ENCODE measurements at regions not wholly inside any gene's neighbourhood (a gene's known extent, or its start where the extent isn't known, plus 50 kb on each side); places are given as distances from the start of the nearest gene placed in this dataset.

- H3K4me3 ChIP-seq (ENCODE audit: low read depth, low read length) = no peak overlapping the region
- TF ChIP-seq CTCF (IDR thresholded peaks at IDR 0.05; ENCODE audit: low read depth, low read length, missing control alignments) = no peak
- DNase-seq = no peak
- no peaks in the 10 kb centered on the region for H3K27me3 ChIP-seq (replicated peaks)
- no peaks in the 10 kb centered on the region for H3K36me3 ChIP-seq (replicated peaks)
- in situ Hi-C loops (cut with HindIII; ENCODE audit: low pct_ligation_motif_present, low sequenced_read_pairs) = no loop called here
- H3K27ac ChIP-seq = no peak overlapping the region
Measured at GRCh38 chr6:22381845-22382544, 85.2 kb upstream of the PRL start.

GRCh38 chr6:22383016-22383415 is 86.2 kb upstream of the PRL start:
- in situ Hi-C loops (cut with HindIII; ENCODE audit: low pct_ligation_motif_present, low sequenced_read_pairs) = no loop called here
- Histone ChIP-seq H3K27me3 (replicated peaks) (no peaks in the 10 kb centered on the region), H3K27ac (no peak overlapping the region), H3K4me3 (ENCODE audit: low read depth, low read length) (no peak overlapping the region), H3K36me3 (replicated peaks) (no peaks in the 10 kb centered on the region)
- DNase-seq = no peak
- TF ChIP-seq CTCF (IDR thresholded peaks at IDR 0.05; ENCODE audit: low read depth, low read length, missing control alignments) = no peak

GRCh38 chr6:22392711-22393110 is 95.9 kb upstream of the PRL start:
- no peak overlapping the region for H3K27ac ChIP-seq
- no peaks in the 10 kb centered on the region for H3K27me3 ChIP-seq (replicated peaks)
- H3K4me3 ChIP-seq (ENCODE audit: low read depth, low read length) = no peak overlapping the region
- DNase-seq = peak; percentile 21
- TF ChIP-seq CTCF (IDR thresholded peaks at IDR 0.05; ENCODE audit: low read depth, low read length, missing control alignments) = no peak
- in situ Hi-C loops (cut with HindIII; ENCODE audit: low pct_ligation_motif_present, low sequenced_read_pairs) = no loop called here
- no peaks in the 10 kb centered on the region for H3K36me3 ChIP-seq (replicated peaks)

GRCh38 chr6:22394691-22395090 is 97.9 kb upstream of the PRL start:
- Histone ChIP-seq H3K36me3 (replicated peaks) (no peaks in the 10 kb centered on the region), H3K4me3 (ENCODE audit: low read depth, low read length) (no peak overlapping the region), H3K27me3 (replicated peaks) (no peaks in the 10 kb centered on the region), H3K27ac (no peak overlapping the region)
- TF ChIP-seq CTCF (IDR thresholded peaks at IDR 0.05; ENCODE audit: low read depth, low read length, missing control alignments) = no peak
- in situ Hi-C loops (cut with HindIII; ENCODE audit: low pct_ligation_motif_present, low sequenced_read_pairs) = no loop called here
- no peak for DNase-seq

- no peak overlapping the region for H3K4me3 ChIP-seq (ENCODE audit: low read depth, low read length)
- H3K27ac ChIP-seq = no peak overlapping the region
- in situ Hi-C loops (cut with HindIII; ENCODE audit: low pct_ligation_motif_present, low sequenced_read_pairs) = no loop called here
- H3K27me3 ChIP-seq (replicated peaks) = no peaks in the 10 kb centered on the region
- H3K36me3 ChIP-seq (replicated peaks) = no peaks in the 10 kb centered on the region
- TF ChIP-seq CTCF (IDR thresholded peaks at IDR 0.05; ENCODE audit: low read depth, low read length, missing control alignments) = no peak
- peak; percentile 16 for DNase-seq
Measured at GRCh38 chr6:22399693-22400092, 102.9 kb upstream of the PRL start.

- H3K27ac ChIP-seq = no peak overlapping the region
- no peaks in the 10 kb centered on the region for H3K27me3 ChIP-seq (replicated peaks)
- in situ Hi-C loops (cut with HindIII; ENCODE audit: low pct_ligation_motif_present, low sequenced_read_pairs) = no loop called here
- H3K4me3 ChIP-seq (ENCODE audit: low read depth, low read length) = no peak overlapping the region
- H3K36me3 ChIP-seq (replicated peaks) = no peaks in the 10 kb centered on the region
- no peak for DNase-seq
- no peak for TF ChIP-seq CTCF (IDR thresholded peaks at IDR 0.05; ENCODE audit: low read depth, low read length, missing control alignments)
Measured at GRCh38 chr6:22401206-22401605, 104.4 kb upstream of the PRL start.

Measured in brain microvascular endothelial cell (primary cell).